ENCODE measurements at regions not wholly inside any gene's neighbourhood (a gene's known extent, or its start where the extent isn't known, plus 50 kb on each side); places are given as distances from the start of the nearest gene placed in this dataset.

DNA sequence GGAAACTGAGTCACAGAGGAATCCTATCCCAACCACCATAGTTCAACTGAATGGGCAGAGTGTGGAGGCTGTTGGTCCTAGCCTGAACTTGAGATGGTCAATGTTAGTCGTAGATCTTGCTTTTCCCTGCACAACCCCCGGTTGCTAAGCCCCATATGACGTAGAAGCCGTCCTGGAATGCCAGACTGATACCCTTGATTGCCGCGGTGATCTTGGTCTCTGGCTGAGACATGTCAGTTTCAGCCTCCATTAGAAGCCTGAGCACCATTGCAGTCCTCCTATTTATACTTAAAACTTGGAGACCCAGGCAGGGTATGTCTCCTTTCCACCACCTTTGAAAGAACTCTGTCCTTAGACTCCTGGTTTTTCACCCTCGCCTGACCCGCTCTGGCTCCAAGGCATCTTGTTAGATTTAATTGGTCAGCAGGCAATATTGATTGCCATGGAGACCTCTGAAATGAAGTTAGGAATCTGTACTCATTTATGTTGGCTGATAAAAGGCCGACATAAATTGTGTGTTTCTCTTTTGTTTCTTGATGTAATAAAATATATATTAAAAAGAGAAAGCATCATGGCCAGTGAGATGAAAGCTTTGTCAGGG, 53.4 kb downstream of the RPLP1 start:
- DNase-seq = no peak

GRCh38 chr15:69508659-69509058, 56.0 kb downstream of the RPLP1 start:
- DNase-seq = no peak

- no peak for DNase-seq
Observed at GRCh38 chr15:69509131-69509530, 56.5 kb downstream of the RPLP1 start.

DNA sequence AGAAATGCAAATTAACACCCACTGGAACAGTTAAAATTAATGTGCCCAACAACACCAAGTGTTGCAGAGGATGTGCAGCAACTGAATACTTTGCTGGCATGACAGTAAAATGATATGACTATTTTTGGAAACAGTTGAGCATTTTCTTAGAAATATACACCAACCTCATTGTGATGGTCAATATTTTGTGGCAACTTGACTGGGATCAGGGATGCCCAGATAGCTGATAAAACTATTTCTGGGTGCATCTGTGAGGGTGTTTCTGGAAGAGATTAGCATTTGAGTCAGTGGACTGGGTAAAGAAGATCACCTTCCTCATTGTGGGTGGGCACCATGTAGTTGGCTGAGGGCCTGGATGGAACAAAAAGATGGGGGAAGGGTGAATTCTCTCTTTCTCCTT, 57.9 kb downstream of the RPLP1 start:
- no peak for DNase-seq

DNA sequence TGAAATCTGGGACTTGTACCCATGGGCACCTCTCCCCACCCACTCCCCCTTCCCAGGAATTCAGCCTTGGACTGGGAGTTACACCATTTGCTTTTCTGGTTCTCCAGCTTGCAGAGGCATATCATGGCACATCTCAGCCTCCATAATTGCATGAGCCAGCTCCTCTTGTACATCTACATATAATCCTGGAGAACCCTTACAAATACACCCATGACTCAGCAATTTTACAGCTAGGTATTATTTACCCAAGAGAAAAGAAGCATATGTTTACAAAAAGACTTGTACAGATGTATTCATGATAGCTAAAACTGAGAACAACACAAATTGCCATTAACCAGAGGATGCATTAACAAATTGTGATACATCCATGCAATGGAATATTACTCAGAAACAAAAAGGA, 58.4 kb downstream of the RPLP1 start:
- DNase-seq = no peak

DNA sequence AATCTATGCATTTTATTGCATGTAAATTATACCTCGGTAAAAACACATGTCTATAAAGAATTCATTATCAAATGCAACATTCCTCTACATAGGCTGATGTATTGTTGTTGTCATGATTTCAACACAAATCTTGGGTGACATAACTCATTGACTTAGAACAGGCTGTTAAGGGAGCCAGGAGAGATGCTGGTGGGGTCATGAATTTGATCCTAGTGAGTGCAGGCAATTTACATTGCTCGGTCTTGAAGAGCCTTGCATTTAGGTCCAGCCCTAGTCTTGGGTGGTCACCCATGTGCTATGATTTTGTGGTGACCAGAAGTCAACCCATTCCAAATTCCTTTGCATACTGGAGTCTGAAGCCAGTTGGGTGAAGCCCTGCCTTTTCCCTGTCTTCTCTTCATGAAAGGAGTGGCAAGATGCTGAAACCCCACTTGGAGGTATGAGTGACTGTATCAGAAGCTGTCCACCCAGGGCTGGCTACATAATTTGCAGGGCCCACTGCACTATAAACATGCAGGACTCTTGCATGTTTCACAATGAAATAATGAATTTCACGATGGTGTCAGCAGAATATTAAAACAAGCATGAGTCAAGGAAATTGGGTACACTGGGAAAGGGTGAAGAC, 59.2 kb downstream of the RPLP1 start:
- no peak for DNase-seq

- DNase-seq = no peak
Observed at GRCh38 chr15:69513450-69513960, 60.9 kb downstream of the RPLP1 start.

DNA sequence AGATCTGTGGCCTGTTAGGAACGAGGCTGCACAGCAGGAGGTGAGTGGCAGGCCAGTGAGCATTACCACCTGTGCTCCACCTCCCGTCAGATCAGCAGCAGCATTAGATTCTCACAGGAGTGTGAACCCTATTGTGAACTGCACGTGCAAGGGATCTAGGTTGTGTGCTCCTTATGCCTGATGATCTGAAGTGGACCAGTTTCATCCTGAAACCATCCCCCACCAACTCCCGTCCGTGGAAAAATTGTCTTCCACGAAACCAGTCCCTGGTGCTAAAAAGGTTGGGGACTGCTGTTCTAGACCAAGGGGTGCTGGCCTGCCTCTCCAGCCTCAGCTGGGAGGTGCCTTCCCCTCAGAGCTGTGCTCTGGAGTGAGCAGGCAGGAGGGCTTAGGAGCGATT, 61.4 kb downstream of the RPLP1 start:
- DNase-seq = no peak

- no peak for DNase-seq
Observed at GRCh38 chr15:69515508-69515907, 62.9 kb downstream of the RPLP1 start.

DNA sequence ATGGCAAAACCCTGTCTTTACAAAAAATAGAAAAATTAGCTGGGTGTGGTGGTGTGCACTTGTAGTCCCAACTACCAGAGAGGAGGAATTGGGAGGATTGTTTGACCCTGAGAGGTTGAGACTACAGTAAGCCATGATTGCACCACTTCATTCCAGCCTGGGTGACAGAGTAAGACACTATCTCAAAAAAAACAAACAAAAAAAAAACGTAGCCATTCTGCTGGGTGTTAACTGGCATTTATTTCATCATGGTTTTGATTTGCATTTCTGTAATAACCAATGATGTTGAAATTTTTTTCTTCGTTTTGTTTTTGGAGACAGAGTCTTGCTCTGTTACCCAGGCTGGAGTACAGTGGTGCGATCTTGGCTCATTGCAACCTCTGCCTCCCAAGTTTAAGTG, 63.3 kb downstream of the RPLP1 start:
- DNase-seq = no peak

- no peak for DNase-seq
Observed at GRCh38 chr15:69517052-69517451, 64.4 kb downstream of the RPLP1 start.

DNA sequence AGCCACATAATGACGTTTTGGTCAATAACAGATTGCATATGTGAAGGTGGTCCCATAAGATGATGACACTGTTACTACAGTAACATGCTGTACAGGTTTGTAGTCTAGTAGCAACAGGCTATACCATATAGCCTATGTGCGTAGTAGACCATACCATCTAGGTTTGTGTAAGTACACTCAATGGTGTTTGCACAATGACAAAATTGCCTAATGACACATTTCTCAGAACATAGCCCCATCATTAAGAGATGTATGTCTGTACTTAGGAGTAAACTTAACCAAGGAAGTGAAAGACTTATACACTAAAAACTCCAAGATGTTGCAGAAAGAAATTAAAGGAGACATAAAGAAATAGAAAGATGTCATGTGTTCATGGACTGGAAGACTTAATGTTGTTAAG, 66.2 kb downstream of the RPLP1 start:
- DNase-seq = no peak

DNA sequence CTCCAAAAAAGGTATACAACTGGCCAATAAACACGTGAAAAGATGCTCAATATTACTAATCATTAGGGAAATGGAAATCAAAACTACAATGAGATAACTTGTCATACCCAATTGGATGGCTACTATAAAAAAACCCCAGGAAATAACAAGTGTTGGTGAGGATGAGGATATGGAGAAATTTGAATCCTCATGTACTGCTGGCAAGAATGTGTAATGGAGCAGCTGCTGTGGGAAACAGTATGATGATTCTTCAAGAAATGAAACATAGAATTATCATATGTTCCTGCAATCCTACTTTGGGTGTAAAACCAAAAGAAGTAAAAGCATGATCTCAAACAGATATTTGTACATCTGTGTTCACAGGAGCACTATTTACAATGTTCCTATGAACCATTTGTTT, 67.4 kb downstream of the RPLP1 start:
- DNase-seq = no peak

DNA sequence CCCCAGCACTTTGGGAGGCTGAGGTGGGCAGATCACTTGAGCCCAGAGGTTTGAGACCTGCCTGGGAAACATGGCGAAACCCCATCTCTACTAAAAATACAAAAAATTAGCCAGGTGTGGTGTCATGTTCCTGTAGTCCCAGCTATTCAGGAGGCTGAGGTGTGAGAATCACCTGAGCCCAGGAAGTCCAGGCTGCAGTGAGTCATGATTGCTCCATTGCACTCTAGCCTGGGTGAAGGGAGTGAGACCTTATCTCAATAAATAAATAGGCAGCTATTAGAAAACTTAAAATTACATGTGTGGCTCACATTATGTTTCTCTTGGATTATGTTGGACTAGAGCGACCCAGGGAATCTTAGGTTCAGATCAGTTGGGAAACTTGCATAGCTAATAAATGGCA, 69.7 kb downstream of the RPLP1 start:
- no peak for DNase-seq

DNA sequence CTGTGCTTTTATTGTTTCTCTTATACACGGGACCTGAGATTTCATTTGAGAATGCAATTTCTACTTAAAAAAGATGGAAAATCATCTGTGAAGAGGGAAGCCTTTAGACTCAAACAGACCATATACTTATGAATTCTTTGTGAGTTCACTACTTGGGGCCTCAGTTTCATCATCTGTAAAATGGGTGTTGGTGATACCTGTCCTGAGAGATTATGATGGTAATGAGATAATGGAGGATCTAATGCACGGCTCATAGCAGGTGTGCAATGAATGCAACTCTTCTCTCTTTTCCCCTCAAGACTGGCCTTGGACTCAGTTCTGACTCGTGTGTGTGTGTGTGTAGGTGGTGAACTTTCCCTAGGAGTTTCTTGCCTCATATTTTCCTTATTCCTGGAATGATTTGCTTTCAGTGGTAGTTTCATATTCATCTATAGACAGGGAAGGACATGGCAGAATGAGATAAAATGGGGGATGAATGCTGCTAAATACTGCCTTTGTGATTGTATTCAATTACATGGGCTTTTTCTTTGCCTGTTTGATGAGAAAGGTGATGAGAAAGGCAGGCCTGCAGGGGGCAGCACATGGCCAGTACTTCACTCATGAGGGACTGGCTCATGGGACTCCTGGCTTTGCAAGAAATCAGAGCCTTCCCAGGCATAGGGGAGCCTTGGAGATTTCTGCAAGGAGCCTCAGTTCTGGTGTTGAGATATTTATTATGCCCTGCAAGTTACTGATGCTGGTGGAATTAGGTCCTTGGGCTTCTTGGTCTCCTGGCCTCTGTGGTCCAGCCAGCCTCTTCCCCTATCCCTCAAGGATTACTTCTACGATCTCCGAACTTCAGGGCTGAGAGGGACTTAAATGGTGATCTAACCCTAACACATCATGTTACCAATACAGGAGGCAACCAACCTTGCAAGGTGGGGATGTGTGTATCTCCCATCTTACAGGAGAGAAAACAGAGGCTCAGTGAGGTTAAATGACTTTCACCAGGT, 70.7 kb downstream of the RPLP1 start:
- peak; percentile 77 for DNase-seq

DNA sequence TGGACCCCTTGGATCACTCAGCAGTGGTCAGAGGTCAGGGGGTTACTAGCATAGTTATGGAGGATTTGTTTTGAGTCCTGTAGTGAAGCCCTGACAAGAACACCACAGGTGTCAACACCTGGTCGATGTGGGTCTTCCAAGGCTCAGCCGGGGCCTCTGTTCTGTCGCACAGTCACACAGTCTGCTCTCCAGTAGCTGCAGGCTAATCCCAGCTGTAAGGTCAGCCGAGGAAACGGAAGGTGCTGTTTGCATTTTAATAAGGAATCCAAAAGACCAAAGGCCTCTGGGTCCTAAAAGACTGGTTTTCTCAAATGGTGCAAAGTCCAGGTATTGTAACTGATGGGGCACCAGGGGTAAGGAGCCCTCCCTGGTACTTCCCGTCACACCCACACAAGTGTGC, 71.7 kb downstream of the RPLP1 start:
- DNase-seq = no peak

GRCh38 chr15:69524814-69525213, 72.2 kb downstream of the RPLP1 start:
- DNase-seq = no peak

DNA sequence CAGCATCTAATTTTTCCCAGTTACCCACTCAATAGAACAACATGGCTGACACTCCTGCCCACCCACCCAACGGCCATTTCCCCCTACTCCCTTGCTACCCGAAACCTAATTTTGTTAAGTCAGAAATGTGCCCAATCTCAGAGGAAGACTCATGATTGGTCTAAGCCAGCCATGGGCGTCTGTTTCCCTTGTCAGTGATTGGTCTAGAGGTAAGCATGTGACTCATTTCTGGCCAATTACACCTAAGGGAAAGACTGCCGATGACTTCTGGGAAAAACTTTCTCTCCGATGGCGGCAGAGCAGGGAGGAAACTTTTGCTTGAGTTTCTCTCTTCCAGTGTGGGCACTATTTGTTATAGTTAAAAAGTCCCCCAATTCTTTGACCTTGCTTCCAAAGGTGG, 72.9 kb downstream of the RPLP1 start:
- DNase-seq = no peak

DNA sequence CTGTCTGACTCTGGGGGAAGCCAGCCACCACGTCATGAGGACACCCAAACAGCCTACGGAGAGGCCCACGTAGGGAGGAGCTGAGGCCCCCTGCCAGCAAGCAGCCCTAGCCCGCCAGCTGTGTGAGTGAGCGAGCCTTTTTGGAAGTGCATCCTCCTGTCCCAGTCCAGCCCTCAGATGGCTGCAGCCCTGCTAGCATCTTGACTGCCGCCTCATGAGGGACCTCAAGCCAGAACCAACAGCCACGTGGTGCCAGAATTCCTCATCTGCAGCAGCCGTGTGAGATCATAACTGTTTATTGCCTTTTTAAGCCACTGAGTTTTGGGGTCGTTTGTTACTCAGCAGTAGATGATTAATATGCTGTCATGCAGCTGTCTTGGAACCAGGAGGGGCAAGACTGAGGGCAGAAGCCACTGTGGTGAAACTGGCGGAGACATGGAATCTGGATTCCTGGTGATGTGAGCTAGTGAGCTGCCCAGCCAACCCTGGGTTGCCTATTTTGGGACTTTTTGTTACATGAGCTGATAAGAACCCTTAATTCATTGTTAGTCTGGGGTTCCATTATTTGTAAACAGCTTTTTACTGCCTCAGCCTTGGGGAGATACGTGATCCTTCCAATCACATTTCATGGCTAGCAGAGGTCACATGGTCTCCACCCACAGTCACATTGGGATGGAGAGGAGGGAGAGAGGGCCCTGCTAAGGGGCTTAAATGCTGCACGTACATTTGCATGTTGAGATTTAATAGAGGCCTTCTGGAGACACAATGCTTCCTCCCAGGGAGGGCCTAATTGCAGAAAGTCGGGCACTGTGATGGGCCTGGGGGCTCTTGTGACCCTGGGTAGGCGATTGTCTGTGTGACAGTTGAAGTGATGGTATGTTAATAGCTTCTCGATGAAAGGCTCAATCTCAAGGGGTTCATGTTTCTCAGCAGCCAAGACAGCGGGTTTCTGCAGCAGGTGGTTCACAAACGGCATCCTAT, 73.8 kb downstream of the RPLP1 start:
- DNase-seq = no peak

DNA sequence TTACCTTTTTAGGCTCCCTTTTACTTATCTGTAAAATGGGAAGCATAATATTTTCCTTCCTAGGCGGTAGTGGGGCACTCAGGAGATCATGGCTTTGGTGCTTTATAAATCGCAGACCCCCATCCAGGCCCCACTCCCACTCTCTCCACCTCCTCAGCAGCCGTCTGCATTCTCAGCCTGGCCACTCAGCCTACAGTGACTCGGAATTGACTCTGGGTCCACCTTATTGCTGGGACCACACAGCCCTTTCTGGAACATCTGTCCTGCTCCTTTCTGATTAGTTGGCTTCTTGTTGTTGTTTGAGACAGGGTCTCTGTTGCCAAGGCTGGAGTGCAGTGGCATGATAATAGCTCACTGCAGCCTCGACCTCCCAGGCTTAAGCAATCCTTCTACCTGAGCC, 76.5 kb downstream of the RPLP1 start:
- no peak for DNase-seq

- no peak for DNase-seq
Observed at GRCh38 chr15:69529961-69530633, 77.5 kb downstream of the RPLP1 start.
